GM12878 (cell line): ENCODE measurements at regions not wholly inside any gene's neighbourhood (a gene's known extent, or its start where the extent isn't known, plus 50 kb on each side); places are given as distances from the start of the nearest gene placed in this dataset.

ENCODE experiments used
- ATAC-seq: fragments of 200-7000 bp; cut with Tn5 transposase; 3 replicates; pipeline ENCODE4 v1.9.1; 2020; ENCODE audit warnings: mild to moderate bottlenecking, moderate library complexity
- BruUV-seq: library from RNA; stranded (reverse); fragments of 400-500 nt; replicated peaks from 2 replicates; lab custom pipeline; 2021; lab: Mats Ljungman, UMichigan
- CTCF ChIA-PET: fragments of 300-600 bp; sonication (Branson Sonifier 250); formaldehyde crosslinking; extraction: SDS; loops from one replicate; lab custom pipeline; 2021; ENCODE audit warnings: inconsistent platforms; lab: Yijun Ruan, JAX
- POLR2A ChIA-PET: fragments of 350-600 bp; formaldehyde crosslinking; extraction: SDS; loops from one replicate; lab custom pipeline; 2021; ENCODE audit warnings: inconsistent platforms; lab: Charles Lee
- RAD21 ChIA-PET: fragments of 300-600 bp; sonication (Branson Sonifier 250); formaldehyde crosslinking; loops from one replicate; lab custom pipeline; 2023; ENCODE audit warnings: antibody characterized with exemption; ENCODE audit not compliant: unreplicated experiment; lab: Charles Lee
- SMC1A ChIA-PET: fragments of 300-600 bp; sonication (Branson Sonifier 250); formaldehyde crosslinking; loops from one replicate; lab custom pipeline; 2023; ENCODE audit not compliant: unreplicated experiment, uncharacterized antibody; lab: Charles Lee
- DNase-seq: peaks from one replicate; pipeline ENCODE4 v3.0.0-alpha.2; 2011; ENCODE audit warnings: low read depth, low spot score
- FAIRE-seq: peaks from 3 replicates; lab custom pipeline; 2011; peaks lifted over from hg19 to GRCh38; lab: Jason Lieb, UNC
- H2AFZ ChIP-seq: 2 replicates; pipeline ENCODE4 v1.6.0; 2011; ENCODE audit warnings: low read depth, low read length, control low read depth; ENCODE audit not compliant: control insufficient read depth
- H3K27ac ChIP-seq: 2 replicates; pipeline ENCODE4 v1.5.1; 2011; ENCODE audit warnings: control low read depth; ENCODE audit not compliant: control insufficient read depth, insufficient read depth
- H3K27me3 ChIP-seq, 2 experiments: replicated peaks in 1 of 2; 2 replicates each; pipeline versions ENCODE4 v1.6.0 to v1.6.1; 2011; ENCODE audit warnings: low read length in 1 of 2; ENCODE audit not compliant: control insufficient read depth in 2 of 2, insufficient read depth in 2 of 2
- H3K36me3 ChIP-seq, 2 experiments: 2 replicates each; pipeline ENCODE4 v1.5.1; 2011; ENCODE audit warnings: low read length in 1 of 2; ENCODE audit not compliant: control insufficient read depth in 2 of 2, insufficient read depth in 2 of 2
- H3K4me1 ChIP-seq: 2 replicates; pipeline ENCODE4 v1.6.1; 2011; ENCODE audit warnings: mild to moderate bottlenecking, low read length, moderate library complexity, mixed read lengths; ENCODE audit not compliant: control insufficient read depth, insufficient read depth
- H3K4me2 ChIP-seq: 2 replicates; pipeline ENCODE4 v1.6.0; 2011; ENCODE audit warnings: control low read depth; ENCODE audit not compliant: control insufficient read depth, insufficient read depth
- H3K4me3 ChIP-seq: fragments of 200-600 bp; sonication (generic); 2 replicates; pipeline ENCODE4 v1.5.1; 2016
- H3K79me2 ChIP-seq: 2 replicates; pipeline ENCODE4 v1.6.0; 2011; ENCODE audit warnings: low read length; ENCODE audit not compliant: control insufficient read depth, insufficient read depth
- H3K9ac ChIP-seq: 2 replicates; pipeline ENCODE4 v1.8.0; 2011; ENCODE audit warnings: low read length, control low read depth, mixed read lengths; ENCODE audit not compliant: control insufficient read depth, insufficient read depth
- H3K9me3 ChIP-seq: replicated peaks from 3 replicates; pipeline ENCODE4 v1.5.1; 2011; ENCODE audit warnings: mild to moderate bottlenecking, low read length; ENCODE audit not compliant: control insufficient read depth, insufficient read depth
- H4K20me1 ChIP-seq: 2 replicates; pipeline ENCODE4 v1.6.0; 2011; ENCODE audit not compliant: control insufficient read depth, insufficient read depth
- BCL11A ChIP-seq: IDR thresholded peaks from 2 replicates; pipeline ENCODE4 v1.6.1; 2011; ENCODE audit warnings: low read depth, low read length
- BRCA1 ChIP-seq: IDR thresholded peaks from 2 replicates; pipeline ENCODE4 v1.6.1; 2011; ENCODE audit warnings: low read depth, low read length, improper control_type of control experiment
- EGR1 ChIP-seq, 2 experiments: IDR thresholded peaks; 1 replicate in 1 of 2; 2 replicates in 1 of 2; pipeline ENCODE4 v1.6.1; 2011 to 2012; ENCODE audit warnings: low read depth in 2 of 2, low read length in 2 of 2, borderline replicate concordance in 1 of 2, mild to moderate bottlenecking in 1 of 2, moderate library complexity in 1 of 2
- KDM1A ChIP-seq: fragments of 200-600 bp; sonication (generic); IDR thresholded peaks from 2 replicates; pipeline ENCODE4 v1.6.1; 2016; ENCODE audit warnings: borderline replicate concordance
- KLF5 ChIP-seq: fragments of 450-650 bp; IDR thresholded peaks from 2 replicates; pipeline ENCODE4 v1.6.1; 2014; ENCODE audit warnings: mild to moderate bottlenecking; ENCODE audit not compliant: partially characterized antibody
- MEF2A ChIP-seq: IDR thresholded peaks from 2 replicates; pipeline ENCODE4 v1.6.1; 2011; ENCODE audit warnings: low read depth, mild to moderate bottlenecking, low read length, moderate library complexity; ENCODE audit not compliant: insufficient read depth
- NR2C2 ChIP-seq: IDR thresholded peaks from 2 replicates; pipeline ENCODE4 v1.6.1; 2011; ENCODE audit warnings: borderline replicate concordance, low read depth; ENCODE audit not compliant: control insufficient read depth, insufficient read length
- RAD51 ChIP-seq: fragments of 450-650 bp; IDR thresholded peaks from 2 replicates; pipeline ENCODE4 v1.6.1; 2016; ENCODE audit warnings: moderate library complexity, mild to moderate bottlenecking, inconsistent platforms
- RFX5 ChIP-seq: IDR thresholded peaks from 2 replicates; pipeline ENCODE4 v1.6.1; 2011; ENCODE audit warnings: low read depth, low read length, improper control_type of control experiment
- RUNX3 ChIP-seq: IDR thresholded peaks from 2 replicates; pipeline ENCODE4 v1.6.1; 2012; ENCODE audit warnings: low read length, inconsistent platforms
- SUZ12 ChIP-seq: fragments of 200-600 bp; sonication (generic); IDR thresholded peaks from one replicate; pipeline ENCODE4 v1.6.1; 2018; ENCODE audit warnings: antibody characterized with exemption, mild to moderate bottlenecking; ENCODE audit not compliant: unreplicated experiment
- TAF1 ChIP-seq: IDR thresholded peaks from 2 replicates; pipeline ENCODE4 v1.6.1; 2011; ENCODE audit warnings: mild to moderate bottlenecking, low read depth, low read length, borderline replicate concordance
- TARDBP ChIP-seq: IDR thresholded peaks from 2 replicates; pipeline ENCODE4 v1.6.1; 2016; ENCODE audit warnings: borderline replicate concordance
- WGBS: methylation state at CpG from one replicate; pipeline ENCODE4 v1.1.6; 2016; ENCODE audit warnings: low lambda C conversion rate; ENCODE audit not compliant: insufficient replicate concordance, insufficient coverage; ENCODE audit errors: missing lambda C conversion rate; 5-methylcytosine and 5-hydroxymethylcytosine counted together
- in situ Hi-C: fragments of 300-500 bp; cut with MboI; formaldehyde crosslinking; loops from 9 replicates; pipeline ENCODE4 v1.14.3; 2018; ENCODE audit warnings: mixed read lengths
- intact Hi-C: fragments of 100-400 bp; cut with micrococcal nuclease; formaldehyde crosslinking; loops from one replicate; pipeline ENCODE4 v1.14.2; 2022; ENCODE audit not compliant: unreplicated experiment
- TF ChIP-seq, protein P1 (sequence below): IDR thresholded peaks from 2 replicates; pipeline ENCODE4 v1.6.1; 2011; ENCODE audit warnings: low read depth, mild to moderate bottlenecking, low read length, moderate library complexity, borderline replicate concordance; ENCODE audit errors: extremely low read depth
- TF ChIP-seq, protein P2 (sequence below): IDR thresholded peaks from 2 replicates; pipeline ENCODE4 v1.6.1; 2012; ENCODE audit warnings: low read depth, low read length, improper control_type of control experiment
- TF ChIP-seq, protein P3 (sequence below): IDR thresholded peaks from 2 replicates; pipeline ENCODE4 v1.6.1; 2012; ENCODE audit warnings: low read depth, low read length, improper control_type of control experiment

DNA sequence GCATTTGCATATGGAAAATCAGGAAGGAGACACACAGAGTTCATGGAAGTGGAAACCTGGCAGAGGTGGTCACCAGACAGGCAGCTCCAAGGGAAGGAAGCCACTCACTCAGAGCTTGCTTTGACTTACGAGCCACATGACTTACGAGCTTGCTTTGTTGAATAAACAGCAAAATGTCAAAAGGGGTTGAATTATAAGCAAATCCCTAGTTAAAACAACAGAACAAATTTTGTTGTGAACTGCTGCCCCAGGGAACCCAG lies 164.3 kb downstream of the SYK start:
- TF ChIP-seq BCL11A (no peak), MEF2A (no peak), TARDBP (no peak), RFX5 (no peak), RAD51 (no peak), KLF5 (no peak), EGR1 (IDR thresholded peaks at IDR 0.05; ENCODE audit: borderline replicate concordance in 1 of 2, low read depth in 2 of 2, low read length in 2 of 2) (no peak), SUZ12 (no peak), KDM1A (no peak), TAF1 (no peak), BRCA1 (no peak), RUNX3 (no peak), NR2C2 (no peak)
- TF ChIP-seq, protein P1, sequence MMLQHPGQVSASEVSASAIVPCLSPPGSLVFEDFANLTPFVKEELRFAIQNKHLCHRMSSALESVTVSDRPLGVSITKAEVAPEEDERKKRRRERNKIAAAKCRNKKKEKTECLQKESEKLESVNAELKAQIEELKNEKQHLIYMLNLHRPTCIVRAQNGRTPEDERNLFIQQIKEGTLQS: no peak
- TF ChIP-seq, protein P2, sequence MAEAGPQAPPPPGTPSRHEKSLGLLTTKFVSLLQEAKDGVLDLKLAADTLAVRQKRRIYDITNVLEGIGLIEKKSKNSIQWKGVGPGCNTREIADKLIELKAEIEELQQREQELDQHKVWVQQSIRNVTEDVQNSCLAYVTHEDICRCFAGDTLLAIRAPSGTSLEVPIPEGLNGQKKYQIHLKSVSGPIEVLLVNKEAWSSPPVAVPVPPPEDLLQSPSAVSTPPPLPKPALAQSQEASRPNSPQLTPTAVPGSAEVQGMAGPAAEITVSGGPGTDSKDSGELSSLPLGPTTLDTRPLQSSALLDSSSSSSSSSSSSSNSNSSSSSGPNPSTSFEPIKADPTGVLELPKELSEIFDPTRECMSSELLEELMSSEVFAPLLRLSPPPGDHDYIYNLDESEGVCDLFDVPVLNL: no peak
- TF ChIP-seq, protein P3, sequence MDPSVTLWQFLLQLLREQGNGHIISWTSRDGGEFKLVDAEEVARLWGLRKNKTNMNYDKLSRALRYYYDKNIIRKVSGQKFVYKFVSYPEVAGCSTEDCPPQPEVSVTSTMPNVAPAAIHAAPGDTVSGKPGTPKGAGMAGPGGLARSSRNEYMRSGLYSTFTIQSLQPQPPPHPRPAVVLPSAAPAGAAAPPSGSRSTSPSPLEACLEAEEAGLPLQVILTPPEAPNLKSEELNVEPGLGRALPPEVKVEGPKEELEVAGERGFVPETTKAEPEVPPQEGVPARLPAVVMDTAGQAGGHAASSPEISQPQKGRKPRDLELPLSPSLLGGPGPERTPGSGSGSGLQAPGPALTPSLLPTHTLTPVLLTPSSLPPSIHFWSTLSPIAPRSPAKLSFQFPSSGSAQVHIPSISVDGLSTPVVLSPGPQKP: no peak
- no TSS peak for BruUV-seq
- SMC1A ChIA-PET: no interaction called here

More for the DNA sequence above, 164.3 kb downstream of the SYK start:
- Histone ChIP-seq H3K4me1 (no peaks in the 10 kb centered on the region), H3K27ac (no peak overlapping the region), H4K20me1 (no peaks in the 10 kb centered on the region), H3K4me3 (no peak overlapping the region), H2AFZ (no peak overlapping the region), H3K9ac (no peak overlapping the region), H3K9me3 (no peaks in the 10 kb centered on the region), H3K27me3 (peaks cover 0 to 6% of the 10 kb centered on the region in 2 experiments; a peak in 1 of 4 replicates), H3K36me3 (no peaks in the 10 kb centered on the region), H3K4me2 (no peak overlapping the region), H3K79me2 (no peaks in the 10 kb centered on the region)
- WGBS: 85% methylated on average over 2 of the region's 2 CpGs
- FAIRE-seq (no peak), ATAC-seq (no peak), DNase-seq (no peak)
- POLR2A ChIA-PET: no interaction called here
- intact Hi-C loops (no loop called here), in situ Hi-C loops (no loop called here)
- RAD21 ChIA-PET: no interaction called here
- CTCF ChIA-PET: no interaction called here
